ENCODE measurements at regions not wholly inside any gene's neighbourhood (a gene's known extent, or its start where the extent isn't known, plus 50 kb on each side); places are given as distances from the start of the nearest gene placed in this dataset.

- TF ChIP-seq EZH2phosphoT487 (IDR thresholded peaks at IDR 0.05; ENCODE audit: borderline replicate concordance, low read depth, low read length): no peak
- TF ChIP-seq, protein P1, sequence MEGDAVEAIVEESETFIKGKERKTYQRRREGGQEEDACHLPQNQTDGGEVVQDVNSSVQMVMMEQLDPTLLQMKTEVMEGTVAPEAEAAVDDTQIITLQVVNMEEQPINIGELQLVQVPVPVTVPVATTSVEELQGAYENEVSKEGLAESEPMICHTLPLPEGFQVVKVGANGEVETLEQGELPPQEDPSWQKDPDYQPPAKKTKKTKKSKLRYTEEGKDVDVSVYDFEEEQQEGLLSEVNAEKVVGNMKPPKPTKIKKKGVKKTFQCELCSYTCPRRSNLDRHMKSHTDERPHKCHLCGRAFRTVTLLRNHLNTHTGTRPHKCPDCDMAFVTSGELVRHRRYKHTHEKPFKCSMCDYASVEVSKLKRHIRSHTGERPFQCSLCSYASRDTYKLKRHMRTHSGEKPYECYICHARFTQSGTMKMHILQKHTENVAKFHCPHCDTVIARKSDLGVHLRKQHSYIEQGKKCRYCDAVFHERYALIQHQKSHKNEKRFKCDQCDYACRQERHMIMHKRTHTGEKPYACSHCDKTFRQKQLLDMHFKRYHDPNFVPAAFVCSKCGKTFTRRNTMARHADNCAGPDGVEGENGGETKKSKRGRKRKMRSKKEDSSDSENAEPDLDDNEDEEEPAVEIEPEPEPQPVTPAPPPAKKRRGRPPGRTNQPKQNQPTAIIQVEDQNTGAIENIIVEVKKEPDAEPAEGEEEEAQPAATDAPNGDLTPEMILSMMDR (conservative IDR thresholded peaks at IDR 0.05; ENCODE audit: low read length): peak; percentile 81
- Histone ChIP-seq H3K9me3 (ENCODE audit: low read length) (no peaks in the 10 kb centered on the region), H3K9me2 (ENCODE audit: insufficient read depth, low read length) (no peaks in the 10 kb centered on the region), H4K20me1 (ENCODE audit: insufficient read depth, low read length) (no peaks in the 10 kb centered on the region), H3K27ac (ENCODE audit: low read depth, low read length, poor library complexity, severe bottlenecking) (no peak overlapping the region), H3K4me3 (ENCODE audit: low read depth, low read length, poor library complexity, severe bottlenecking) (no peak overlapping the region), H3K4me2 (ENCODE audit: low read length) (no peak overlapping the region), H3K79me2 (ENCODE audit: insufficient read depth, low read depth, low read length) (no peaks in the 10 kb centered on the region), H3K36me3 (ENCODE audit: insufficient read depth, low read length) (no peaks in the 10 kb centered on the region), H2AFZ (ENCODE audit: low read length) (no peak overlapping the region), H3K4me1 (ENCODE audit: insufficient read depth, low read length, poor library complexity, severe bottlenecking) (no peaks in the 10 kb centered on the region)
- ChIA-PET POLR2A (interaction anchor here (1.4 kb wide), 1 partner anchor 14 kb away, joined by 3 read pairs; no protein-coding TSS in a partner anchor), CTCF (ENCODE audit: unreplicated experiment) (no interaction called here)
- DNase-seq (ENCODE audit: low spot score): peak; percentile 33
- intact Hi-C loops (cut with micrococcal nuclease; ENCODE audit: unreplicated experiment): no loop called here
- BruUV-seq (replicated peaks): no TSS peak
These were observed 297.0 kb downstream of the GPATCH2 start for GRCh38 chr1:217333939-217334338.

GRCh38 chr1:217332431-217333065 lies 298.3 kb downstream of the GPATCH2 start:
- TF ChIP-seq, protein P1 (conservative IDR thresholded peaks at IDR 0.05; ENCODE audit: low read length): no peak
- no peak for TF ChIP-seq EZH2phosphoT487 (IDR thresholded peaks at IDR 0.05; ENCODE audit: borderline replicate concordance, low read depth, low read length)
- H3K4me3 ChIP-seq (ENCODE audit: low read depth, low read length, poor library complexity, severe bottlenecking): no peak overlapping the region
- no peaks in the 10 kb centered on the region for H3K79me2 ChIP-seq (ENCODE audit: insufficient read depth, low read depth, low read length)
- intact Hi-C loops (cut with micrococcal nuclease; ENCODE audit: unreplicated experiment): no loop called here
- no peaks in the 10 kb centered on the region for H3K9me2 ChIP-seq (ENCODE audit: insufficient read depth, low read length)
- no peaks in the 10 kb centered on the region for H3K4me1 ChIP-seq (ENCODE audit: insufficient read depth, low read length, poor library complexity, severe bottlenecking)
- CTCF ChIA-PET (ENCODE audit: unreplicated experiment): no interaction called here
- no peaks in the 10 kb centered on the region for H3K36me3 ChIP-seq (ENCODE audit: insufficient read depth, low read length)
- H4K20me1 ChIP-seq (ENCODE audit: insufficient read depth, low read length): no peaks in the 10 kb centered on the region
- H3K4me2 ChIP-seq (ENCODE audit: low read length): no peak overlapping the region
- no peaks in the 10 kb centered on the region for H3K9me3 ChIP-seq (ENCODE audit: low read length)
- H2AFZ ChIP-seq (ENCODE audit: low read length): no peak overlapping the region
- POLR2A ChIA-PET: interaction anchor here (1.4 kb wide), 1 partner anchor 16 kb away, joined by 3 read pairs; no protein-coding TSS in a partner anchor
- no peak overlapping the region for H3K27ac ChIP-seq (ENCODE audit: low read depth, low read length, poor library complexity, severe bottlenecking)
- no TSS peak for BruUV-seq (replicated peaks)
- DNase-seq (ENCODE audit: low spot score): no peak

DNA sequence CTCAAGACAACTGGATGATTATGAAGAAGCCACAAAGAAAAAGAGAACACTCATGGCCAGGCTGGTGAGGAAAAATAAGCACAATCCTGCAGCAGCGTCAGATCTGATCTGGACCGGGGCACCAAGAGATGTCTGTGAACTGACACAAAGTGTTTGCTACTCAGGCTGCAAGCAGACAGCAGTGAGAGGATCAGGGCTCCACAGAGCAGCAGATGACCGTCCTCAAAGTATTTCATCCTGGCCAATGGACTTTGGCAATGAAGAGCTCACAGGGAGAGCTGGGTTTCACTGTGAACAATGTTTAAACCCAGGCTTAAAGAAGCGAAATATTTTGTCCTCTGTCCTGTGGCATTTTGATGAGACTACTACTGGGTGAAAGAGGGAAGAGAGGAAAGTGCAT lies 299.2 kb downstream of the GPATCH2 start:
- H3K27ac ChIP-seq (ENCODE audit: low read depth, low read length, poor library complexity, severe bottlenecking): no peak overlapping the region
- CTCF ChIA-PET (ENCODE audit: unreplicated experiment): no interaction called here
- no peak overlapping the region for H3K4me3 ChIP-seq (ENCODE audit: low read depth, low read length, poor library complexity, severe bottlenecking)
- H3K4me2 ChIP-seq (ENCODE audit: low read length): no peak overlapping the region
- no peak for DNase-seq (ENCODE audit: low spot score)
- H2AFZ ChIP-seq (ENCODE audit: low read length): no peak overlapping the region
- POLR2A ChIA-PET: no interaction called here
- H3K9me2 ChIP-seq (ENCODE audit: insufficient read depth, low read length): no peaks in the 10 kb centered on the region
- H3K9me3 ChIP-seq (ENCODE audit: low read length): no peaks in the 10 kb centered on the region
- TF ChIP-seq, protein P1 (conservative IDR thresholded peaks at IDR 0.05; ENCODE audit: low read length): no peak
- no peak for TF ChIP-seq EZH2phosphoT487 (IDR thresholded peaks at IDR 0.05; ENCODE audit: borderline replicate concordance, low read depth, low read length)
- no peaks in the 10 kb centered on the region for H3K4me1 ChIP-seq (ENCODE audit: insufficient read depth, low read length, poor library complexity, severe bottlenecking)
- no peaks in the 10 kb centered on the region for H3K79me2 ChIP-seq (ENCODE audit: insufficient read depth, low read depth, low read length)
- no peaks in the 10 kb centered on the region for H3K36me3 ChIP-seq (ENCODE audit: insufficient read depth, low read length)
- intact Hi-C loops (cut with micrococcal nuclease; ENCODE audit: unreplicated experiment): no loop called here
- H4K20me1 ChIP-seq (ENCODE audit: insufficient read depth, low read length): no peaks in the 10 kb centered on the region
- BruUV-seq (replicated peaks): no TSS peak

Measured in OCI-LY7 (cell line).